GM12878 (cell line): ENCODE measurements at regions not wholly inside any gene's neighbourhood (a gene's known extent, or its start where the extent isn't known, plus 50 kb on each side); places are given as distances from the start of the nearest gene placed in this dataset.

Source experiments
- ATF7 ChIP-seq: fragments of 450-650 bp; IDR thresholded peaks from 2 replicates; pipeline ENCODE4 v1.6.1; 2016; ENCODE audit warnings: low read depth, mild to moderate bottlenecking
- BRCA1 ChIP-seq: IDR thresholded peaks from 2 replicates; pipeline ENCODE4 v1.6.1; 2011; ENCODE audit warnings: low read depth, low read length, improper control_type of control experiment
- CEBPZ ChIP-seq: fragments of 150-350 bp; IDR thresholded peaks from 2 replicates; pipeline ENCODE4 v1.6.1; 2016; ENCODE audit warnings: low read depth, low read length
- CREB1 ChIP-seq: IDR thresholded peaks from 2 replicates; pipeline ENCODE4 v1.6.1; 2012; ENCODE audit warnings: low read depth, mild to moderate bottlenecking, inconsistent platforms
- CTCF ChIP-seq, 3 experiments: IDR thresholded peaks in 2 of 3; conservative IDR thresholded peaks in 1 of 3; 2 replicates each; pipeline ENCODE4 v1.5.1; 2011; ENCODE audit warnings: low read depth in 3 of 3, low read length in 3 of 3, mild to moderate bottlenecking in 3 of 3, control low read depth in 2 of 3, moderate library complexity in 2 of 3, inconsistent platforms in 1 of 3, mixed read lengths in 1 of 3; ENCODE audit not compliant: control insufficient read depth in 2 of 3, insufficient read depth in 1 of 3; ENCODE audit errors: extremely low read depth in 1 of 3
- E2F8 ChIP-seq: fragments of 450-650 bp; IDR thresholded peaks from 2 replicates; pipeline ENCODE4 v1.6.1; 2018; ENCODE audit warnings: mild to moderate bottlenecking, low read depth, moderate library complexity; ENCODE audit not compliant: partially characterized antibody
- IRF4 ChIP-seq: IDR thresholded peaks from 2 replicates; pipeline ENCODE4 v1.6.1; 2011; ENCODE audit warnings: low read depth, low read length
- MEF2A ChIP-seq: IDR thresholded peaks from 2 replicates; pipeline ENCODE4 v1.6.1; 2011; ENCODE audit warnings: low read depth, mild to moderate bottlenecking, low read length, moderate library complexity; ENCODE audit not compliant: insufficient read depth
- MXI1 ChIP-seq: fragments of 150-350 bp; IDR thresholded peaks from 2 replicates; pipeline ENCODE4 v1.6.1; 2011; ENCODE audit warnings: low read depth, mild to moderate bottlenecking, inconsistent platforms, low read length, improper control_type of control experiment
- NR2C1 ChIP-seq: fragments of 450-650 bp; IDR thresholded peaks from 2 replicates; pipeline ENCODE4 v1.6.1; 2017; ENCODE audit warnings: antibody characterized with exemption, mild to moderate bottlenecking, moderate library complexity
- POLR2A ChIP-seq: IDR thresholded peaks from 2 replicates; pipeline ENCODE4 v1.6.1; 2011; ENCODE audit warnings: low read depth, mild to moderate bottlenecking, low read length
- PRDM15 ChIP-seq: fragments of 450-650 bp; formaldehyde crosslinking; IDR thresholded peaks from 2 replicates; pipeline ENCODE4 v1.4.0; 2020; ENCODE audit warnings: mild to moderate bottlenecking, moderate library complexity
- RCOR1 ChIP-seq: conservative IDR thresholded peaks from 2 replicates; pipeline ENCODE4 v1.6.1; 2012; ENCODE audit warnings: low read depth, low read length, improper control_type of control experiment
- SP1 ChIP-seq: IDR thresholded peaks from one replicate; pipeline ENCODE4 v1.6.1; 2011; ENCODE audit warnings: low read depth, low read length

- TF ChIP-seq CTCF (IDR thresholded peaks at IDR 0.05 in 2 of 3, conservative IDR thresholded peaks at IDR 0.05 in 1 of 3; ENCODE audit: control insufficient read depth in 2 of 3, extremely low read depth in 1 of 3, insufficient read depth in 1 of 3, low read depth in 3 of 3, low read length in 3 of 3) (no peak), SP1 (no peak), CREB1 (no peak), NR2C1 (no peak), CEBPZ (no peak), ATF7 (no peak), BRCA1 (no peak), MEF2A (no peak), E2F8 (no peak), RCOR1 (no peak), IRF4 (no peak), MXI1 (no peak), PRDM15 (no peak), POLR2A (no peak)
Measured at GRCh38 chr3:159005137-159005536, 203.3 kb downstream of the MFSD1 start.
